Testis (tissue), 2 donors: ENCODE measurements at regions not wholly inside any gene's neighbourhood (a gene's known extent, or its start where the extent isn't known, plus 50 kb on each side); places are given as distances from the start of the nearest gene placed in this dataset.

Experiments used
- CTCF ChIP-seq, 3 experiments: fragments of 450-650 bp in 2 of 3; fragments of 200-600 bp in 1 of 3; sonication (generic) in 1 of 3; IDR thresholded peaks; one replicate each; pipeline ENCODE4 v1.5.1; 2016 to 2019; ENCODE audit warnings: antibody characterized with exemption in 3 of 3, mild to moderate bottlenecking in 2 of 3, moderate library complexity in 1 of 3
- POLR2A ChIP-seq: fragments of 450-650 bp; IDR thresholded peaks from one replicate; pipeline ENCODE4 v1.6.1; 2017; ENCODE audit warnings: antibody characterized with exemption, mild to moderate bottlenecking, moderate library complexity

GRCh38 chr11:71172680-71173079, 79.7 kb downstream of the SHANK2 start:
- TF ChIP-seq CTCF (IDR thresholded peaks at IDR 0.05) (no peak), POLR2A (no peak)
